Smooth muscle cell (in vitro differentiated cells): ENCODE measurements at regions not wholly inside any gene's neighbourhood (a gene's known extent, or its start where the extent isn't known, plus 50 kb on each side); places are given as distances from the start of the nearest gene placed in this dataset.

ENCODE experiments used
- DNase-seq: peaks from one replicate; lab custom pipeline; 2025; ENCODE audit not compliant: unreplicated experiment; lab: John Stamatoyannopoulos, UW
- H2AFZ ChIP-seq: fragments of 200-600 bp; sonication (generic); 2 replicates; pipeline ENCODE4 v1.6.0; 2016; ENCODE audit warnings: antibody characterized with exemption, low read depth, mild to moderate bottlenecking
- H3F3A ChIP-seq: fragments of 200-600 bp; sonication (generic); 2 replicates; pipeline ENCODE4 v1.6.0; 2017; ENCODE audit warnings: antibody characterized with exemption, low read depth
- H3K27ac ChIP-seq: fragments of 200-600 bp; sonication (generic); 2 replicates; pipeline ENCODE4 v1.5.1; 2016; ENCODE audit warnings: low read depth, mild to moderate bottlenecking
- H3K27me3 ChIP-seq: fragments of 200-600 bp; sonication (generic); 2 replicates; pipeline ENCODE4 v1.6.1; 2016; ENCODE audit warnings: low read depth, mild to moderate bottlenecking
- H3K36me3 ChIP-seq: fragments of 200-600 bp; sonication (generic); 2 replicates; pipeline ENCODE4 v1.5.1; 2016; ENCODE audit warnings: low read depth
- H3K4me1 ChIP-seq: fragments of 200-600 bp; sonication (generic); 2 replicates; pipeline ENCODE4 v1.5.1; 2016; ENCODE audit warnings: low read depth
- H3K4me2 ChIP-seq: fragments of 200-600 bp; sonication (generic); 2 replicates; pipeline ENCODE4 v1.6.0; 2016; ENCODE audit warnings: mild to moderate bottlenecking
- H3K4me3 ChIP-seq: fragments of 200-600 bp; sonication (generic); 2 replicates; pipeline ENCODE4 v1.5.1; 2016; ENCODE audit warnings: mild to moderate bottlenecking
- H3K79me2 ChIP-seq: fragments of 200-600 bp; sonication (generic); 2 replicates; pipeline ENCODE4 v1.6.0; 2016; ENCODE audit warnings: low read depth, mild to moderate bottlenecking
- H3K9ac ChIP-seq: fragments of 200-600 bp; sonication (generic); 2 replicates; pipeline ENCODE4 v1.6.0; 2016; ENCODE audit warnings: low read depth
- H3K9me3 ChIP-seq: fragments of 200-600 bp; sonication (generic); replicated peaks from 2 replicates; pipeline ENCODE4 v1.5.1; 2016; ENCODE audit warnings: low read depth
- H4K20me1 ChIP-seq: fragments of 200-600 bp; sonication (generic); 2 replicates; pipeline ENCODE4 v1.6.0; 2016; ENCODE audit warnings: low read depth
- CTCF ChIP-seq: fragments of 200-600 bp; sonication (generic); IDR thresholded peaks from 2 replicates; pipeline ENCODE4 v1.5.1; 2017; ENCODE audit warnings: borderline replicate concordance, mild to moderate bottlenecking, antibody characterized with exemption; ENCODE audit not compliant: insufficient read depth, poor library complexity, severe bottlenecking
- WGBS: methylation state at CpG from one replicate; pipeline ENCODE4 v1.1.7; 2016; ENCODE audit warnings: low lambda C conversion rate; 5-methylcytosine and 5-hydroxymethylcytosine counted together

- 79% methylated on average over 3 of the region's 3 CpGs for WGBS
- Histone ChIP-seq H3K4me2 (no peak overlapping the region), H3K27ac (no peak overlapping the region)
These were observed 244.7 kb downstream of the RRAGC start for GRCh38 chr1:38614861-38615260.

GRCh38 chr1:38613996-38614395 is 245.6 kb downstream of the RRAGC start:
- H3K27ac ChIP-seq, result no peak overlapping the region

More at GRCh38 chr1:38614861-38615260, 244.7 kb downstream of the RRAGC start:
- no peak for DNase-seq
- no peaks in the 10 kb centered on the region for H3F3A ChIP-seq
- H3K36me3 ChIP-seq, result no peaks in the 10 kb centered on the region
- no peaks in the 10 kb centered on the region for H3K9me3 ChIP-seq
- no peaks in the 10 kb centered on the region for H3K4me1 ChIP-seq
- no peak overlapping the region for H3K9ac ChIP-seq
- no peaks in the 10 kb centered on the region for H3K79me2 ChIP-seq
- H3K4me3 ChIP-seq, result no peak overlapping the region
- TF ChIP-seq CTCF, result no peak
- no peak overlapping the region for H2AFZ ChIP-seq
- no peaks in the 10 kb centered on the region for H3K27me3 ChIP-seq
- no peaks in the 10 kb centered on the region for H4K20me1 ChIP-seq

GRCh38 chr1:38612951-38613350 is 246.6 kb downstream of the RRAGC start:
- no peak for TF ChIP-seq CTCF

More at GRCh38 chr1:38613996-38614395, 245.6 kb downstream of the RRAGC start:
- 88% methylated on average over 8 of the region's 8 CpGs for WGBS
- TF ChIP-seq CTCF, result no peak
- H3K4me2 ChIP-seq, result no peak overlapping the region
- H4K20me1 ChIP-seq, result no peaks in the 10 kb centered on the region
- no peak overlapping the region for H3K4me3 ChIP-seq
- H3K4me1 ChIP-seq, result no peaks in the 10 kb centered on the region
- no peaks in the 10 kb centered on the region for H3K79me2 ChIP-seq
- H3K36me3 ChIP-seq, result no peaks in the 10 kb centered on the region
- H3K9ac ChIP-seq, result no peak overlapping the region
- no peaks in the 10 kb centered on the region for H3F3A ChIP-seq
- no peaks in the 10 kb centered on the region for H3K9me3 ChIP-seq
- no peak for DNase-seq
- H2AFZ ChIP-seq, result no peak overlapping the region
- H3K27me3 ChIP-seq, result no peaks in the 10 kb centered on the region

GRCh38 chr1:38611664-38612211 is 247.8 kb downstream of the RRAGC start:
- H3K9ac ChIP-seq, result no peak overlapping the region
- H3K27me3 ChIP-seq, result no peaks in the 10 kb centered on the region
- H3K9me3 ChIP-seq, result no peaks in the 10 kb centered on the region
- TF ChIP-seq CTCF, result no peak
- H4K20me1 ChIP-seq, result no peaks in the 10 kb centered on the region
- no peak for DNase-seq
- H2AFZ ChIP-seq, result no peak overlapping the region
- WGBS, result 73% methylated on average over 7 of the region's 7 CpGs
- H3K36me3 ChIP-seq, result no peaks in the 10 kb centered on the region
- no peak overlapping the region for H3K4me3 ChIP-seq
- H3K79me2 ChIP-seq, result no peaks in the 10 kb centered on the region
- no peak overlapping the region for H3K27ac ChIP-seq
- H3F3A ChIP-seq, result no peaks in the 10 kb centered on the region
- H3K4me1 ChIP-seq, result peaks cover 4% of the 10 kb centered on the region
- no peak overlapping the region for H3K4me2 ChIP-seq

More at GRCh38 chr1:38612951-38613350, 246.6 kb downstream of the RRAGC start:
- Histone ChIP-seq H3F3A (no peaks in the 10 kb centered on the region), H3K4me1 (peaks cover 4% of the 10 kb centered on the region), H3K36me3 (no peaks in the 10 kb centered on the region), H2AFZ (no peak overlapping the region), H3K9ac (no peak overlapping the region), H3K9me3 (no peaks in the 10 kb centered on the region), H3K4me3 (no peak overlapping the region), H4K20me1 (no peaks in the 10 kb centered on the region), H3K79me2 (no peaks in the 10 kb centered on the region), H3K4me2 (no peak overlapping the region), H3K27ac (no peak overlapping the region), H3K27me3 (no peaks in the 10 kb centered on the region)
- DNase-seq, result no peak
- 90% methylated on average over 6 of the region's 6 CpGs for WGBS
